DOHH2 (cell line): ENCODE measurements at regions not wholly inside any gene's neighbourhood (a gene's known extent, or its start where the extent isn't known, plus 50 kb on each side); places are given as distances from the start of the nearest gene placed in this dataset.

ENCODE experiments used
- EZH2phosphoT487 ChIP-seq: fragments of 200-600 bp; sonication (generic); IDR thresholded peaks from 2 replicates; pipeline ENCODE4 v1.6.1; 2017; ENCODE audit warnings: borderline replicate concordance, mild to moderate bottlenecking, antibody characterized with exemption, low read length, moderate library complexity, mixed read lengths
- TF ChIP-seq, protein P1 (sequence below): fragments of 200-600 bp; sonication (generic); IDR thresholded peaks from one replicate; pipeline ENCODE4 v1.5.1; 2014; ENCODE audit warnings: antibody characterized with exemption, mild to moderate bottlenecking, low read depth, low read length; ENCODE audit not compliant: poor library complexity, severe bottlenecking

DNA sequence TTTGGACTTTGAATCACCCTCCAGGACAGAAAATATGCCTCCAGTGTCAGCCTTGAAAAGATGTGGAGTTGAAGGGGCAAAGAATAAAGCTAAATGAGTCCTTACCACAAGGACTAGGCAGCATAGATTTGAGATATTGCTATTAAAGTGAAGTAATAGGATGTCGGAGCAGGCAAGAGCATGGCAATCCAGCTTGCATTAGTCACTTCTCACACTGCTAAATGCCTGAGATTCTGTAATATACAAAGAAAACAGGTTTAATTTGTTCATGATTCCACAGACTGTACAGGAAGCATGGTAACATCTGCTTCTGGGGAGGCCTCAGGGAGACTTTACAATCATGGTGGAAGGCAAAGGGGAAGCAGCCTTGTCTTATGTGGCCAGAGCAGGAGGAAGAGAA, 109.8 kb upstream of the PCDH7 start:
- TF ChIP-seq, protein P1, sequence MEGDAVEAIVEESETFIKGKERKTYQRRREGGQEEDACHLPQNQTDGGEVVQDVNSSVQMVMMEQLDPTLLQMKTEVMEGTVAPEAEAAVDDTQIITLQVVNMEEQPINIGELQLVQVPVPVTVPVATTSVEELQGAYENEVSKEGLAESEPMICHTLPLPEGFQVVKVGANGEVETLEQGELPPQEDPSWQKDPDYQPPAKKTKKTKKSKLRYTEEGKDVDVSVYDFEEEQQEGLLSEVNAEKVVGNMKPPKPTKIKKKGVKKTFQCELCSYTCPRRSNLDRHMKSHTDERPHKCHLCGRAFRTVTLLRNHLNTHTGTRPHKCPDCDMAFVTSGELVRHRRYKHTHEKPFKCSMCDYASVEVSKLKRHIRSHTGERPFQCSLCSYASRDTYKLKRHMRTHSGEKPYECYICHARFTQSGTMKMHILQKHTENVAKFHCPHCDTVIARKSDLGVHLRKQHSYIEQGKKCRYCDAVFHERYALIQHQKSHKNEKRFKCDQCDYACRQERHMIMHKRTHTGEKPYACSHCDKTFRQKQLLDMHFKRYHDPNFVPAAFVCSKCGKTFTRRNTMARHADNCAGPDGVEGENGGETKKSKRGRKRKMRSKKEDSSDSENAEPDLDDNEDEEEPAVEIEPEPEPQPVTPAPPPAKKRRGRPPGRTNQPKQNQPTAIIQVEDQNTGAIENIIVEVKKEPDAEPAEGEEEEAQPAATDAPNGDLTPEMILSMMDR = no peak
- TF ChIP-seq EZH2phosphoT487 = no peak
